PC-3 (cell line): ENCODE measurements at regions not wholly inside any gene's neighbourhood (a gene's known extent, or its start where the extent isn't known, plus 50 kb on each side); places are given as distances from the start of the nearest gene placed in this dataset.

ENCODE experiments used
- ATAC-seq: fragments of 200-7000 bp; cut with Tn5 transposase; 2 replicates; pipeline ENCODE4 v1.9.1; 2020; ENCODE audit warnings: mild to moderate bottlenecking, moderate library complexity
- BruUV-seq: library from RNA; stranded (reverse); fragments of 400-500 nt; replicated peaks from 2 replicates; lab custom pipeline; 2021; lab: Mats Ljungman, UMichigan
- CTCF ChIA-PET: fragments of 300-600 bp; sonication (Branson Sonifier 250); formaldehyde crosslinking; loops from one replicate; lab custom pipeline; 2022; ENCODE audit warnings: antibody characterized with exemption; lab: Charles Lee
- POLR2A ChIA-PET: fragments of 300-600 bp; sonication (Branson Sonifier 250); formaldehyde crosslinking; loops from one replicate; lab custom pipeline; 2022; ENCODE audit warnings: antibody characterized with exemption; ENCODE audit not compliant: unreplicated experiment; lab: Charles Lee
- DNase-seq: peaks from one replicate; pipeline ENCODE4 v3.0.0-alpha.2; 2015
- H2AFZ ChIP-seq: fragments of 300-600 bp; sonication (generic); 2 replicates; pipeline ENCODE4 v1.6.0; 2016; ENCODE audit warnings: antibody characterized with exemption, low read length
- H3F3A ChIP-seq: fragments of 300-600 bp; sonication (generic); one replicate; pipeline ENCODE4 v1.6.0; 2017; ENCODE audit warnings: antibody characterized with exemption, low read length, control low read depth, mild to moderate bottlenecking; ENCODE audit not compliant: unreplicated experiment
- H3K27ac ChIP-seq: fragments of 300-600 bp; sonication (generic); 2 replicates; pipeline ENCODE4 v1.5.1; 2016; ENCODE audit warnings: mild to moderate bottlenecking, low read length
- H3K27me3 ChIP-seq: fragments of 300-600 bp; sonication (generic); 2 replicates; pipeline ENCODE4 v1.6.1; 2016; ENCODE audit warnings: low read length, mixed read lengths
- H3K36me3 ChIP-seq: fragments of 300-600 bp; sonication (generic); 2 replicates; pipeline ENCODE4 v1.6.1; 2016; ENCODE audit warnings: low read depth, mixed run types, low read length, mixed read lengths
- H3K4me1 ChIP-seq: fragments of 300-600 bp; sonication (generic); 2 replicates; pipeline ENCODE4 v1.5.1; 2016; ENCODE audit warnings: low read length; ENCODE audit not compliant: insufficient read depth
- H3K4me2 ChIP-seq: fragments of 300-600 bp; sonication (generic); 2 replicates; pipeline ENCODE4 v1.6.0; 2016; ENCODE audit warnings: low read length
- H3K4me3 ChIP-seq: fragments of 300-600 bp; sonication (generic); 2 replicates; pipeline ENCODE4 v1.5.1; 2016; ENCODE audit warnings: mild to moderate bottlenecking, low read length, mixed read lengths
- H3K79me2 ChIP-seq: fragments of 300-600 bp; sonication (generic); 2 replicates; pipeline ENCODE4 v1.6.1; 2017; ENCODE audit warnings: low read length, mixed read lengths
- H3K9ac ChIP-seq: fragments of 300-600 bp; sonication (generic); 2 replicates; pipeline ENCODE4 v1.6.0; 2016; ENCODE audit warnings: mild to moderate bottlenecking, low read length
- H3K9me2 ChIP-seq: fragments of 300-600 bp; sonication (generic); replicated peaks from 2 replicates; pipeline ENCODE4 v1.6.1; 2016; ENCODE audit warnings: mixed run types, low read length, mixed read lengths
- H3K9me3 ChIP-seq: fragments of 300-600 bp; sonication (generic); 2 replicates; pipeline ENCODE4 v1.6.1; 2016; ENCODE audit warnings: low read length, mixed read lengths
- H4K20me1 ChIP-seq: fragments of 300-600 bp; sonication (generic); 2 replicates; pipeline ENCODE4 v1.6.1; 2016; ENCODE audit warnings: low read length, mixed read lengths
- EZH2 ChIP-seq: fragments of 300-600 bp; sonication (generic); IDR thresholded peaks from one replicate; pipeline ENCODE4 v1.6.1; 2017; ENCODE audit warnings: antibody characterized with exemption, mild to moderate bottlenecking, low read length; ENCODE audit not compliant: unreplicated experiment
- EZH2phosphoT487 ChIP-seq: fragments of 300-600 bp; sonication (generic); IDR thresholded peaks from 2 replicates; pipeline ENCODE4 v1.6.1; 2018; ENCODE audit warnings: mild to moderate bottlenecking, antibody characterized with exemption, low read length, borderline replicate concordance
- intact Hi-C: fragments of 100-400 bp; cut with micrococcal nuclease; formaldehyde crosslinking; loops from 2 replicates; pipeline ENCODE4 v1.9.0; 2023
- TF ChIP-seq, protein P1 (sequence below): fragments of 300-600 bp; sonication (generic); conservative IDR thresholded peaks from 2 replicates; pipeline ENCODE4 v1.5.1; 2017; ENCODE audit warnings: antibody characterized with exemption, low read depth, mild to moderate bottlenecking, low read length

DNA sequence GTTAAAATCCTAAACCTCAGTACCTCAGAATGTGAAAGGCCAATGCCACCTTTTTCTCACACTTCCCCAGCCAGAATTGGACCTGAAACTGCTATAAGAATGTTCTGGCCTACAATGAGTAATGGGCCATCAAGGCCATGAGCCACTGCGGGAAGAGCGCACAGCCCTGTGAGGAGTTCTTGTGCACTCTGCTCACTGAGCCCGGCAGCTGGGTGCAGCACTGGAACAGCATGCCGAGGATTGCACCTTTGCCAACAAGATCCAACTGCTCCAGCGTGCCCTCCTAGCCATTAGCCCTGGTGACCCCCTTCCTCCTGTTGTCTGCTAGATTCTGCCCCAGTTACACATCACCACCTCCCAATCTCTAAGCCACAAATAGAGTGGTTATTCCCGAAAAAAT, 758.1 kb downstream of the PRELID2 start:
- intact Hi-C loops = no loop called here

DNA sequence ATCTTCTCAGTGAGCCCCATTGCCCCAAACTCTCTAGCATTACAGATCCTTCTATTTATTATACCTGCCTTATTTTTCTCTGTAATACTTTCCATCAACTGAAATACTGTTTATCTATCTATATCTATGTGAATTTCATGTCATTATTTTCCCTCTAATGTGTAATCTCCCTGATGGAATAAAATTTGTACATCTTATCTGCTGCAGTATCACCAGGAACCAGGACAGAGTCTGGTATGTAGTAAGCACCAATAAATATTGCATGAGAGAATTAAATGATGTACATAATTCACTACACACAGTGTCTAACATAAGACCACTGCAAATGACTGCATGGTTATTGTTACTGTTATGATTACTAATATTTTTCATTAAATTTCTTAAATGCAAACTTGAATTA, 759.1 kb downstream of the PRELID2 start:
- Histone ChIP-seq H4K20me1 (no peaks in the 10 kb centered on the region), H3K4me3 (no peak overlapping the region), H3K9ac (no peak overlapping the region), H3K79me2 (no peaks in the 10 kb centered on the region), H3K4me1 (no peaks in the 10 kb centered on the region), H3K9me2 (no peaks in the 10 kb centered on the region), H3K27me3 (no peaks in the 10 kb centered on the region), H3K9me3 (no peaks in the 10 kb centered on the region), H3F3A (no peaks in the 10 kb centered on the region), H2AFZ (no peak overlapping the region), H3K36me3 (no peaks in the 10 kb centered on the region), H3K4me2 (no peak overlapping the region), H3K27ac (no peak overlapping the region)
- DNase-seq = no peak
- intact Hi-C loops = no loop called here
- ChIA-PET CTCF (no interaction called here), POLR2A (no interaction called here)
- ATAC-seq = no peak
- TF ChIP-seq EZH2phosphoT487 (no peak), EZH2 (no peak)
- TF ChIP-seq, protein P1, sequence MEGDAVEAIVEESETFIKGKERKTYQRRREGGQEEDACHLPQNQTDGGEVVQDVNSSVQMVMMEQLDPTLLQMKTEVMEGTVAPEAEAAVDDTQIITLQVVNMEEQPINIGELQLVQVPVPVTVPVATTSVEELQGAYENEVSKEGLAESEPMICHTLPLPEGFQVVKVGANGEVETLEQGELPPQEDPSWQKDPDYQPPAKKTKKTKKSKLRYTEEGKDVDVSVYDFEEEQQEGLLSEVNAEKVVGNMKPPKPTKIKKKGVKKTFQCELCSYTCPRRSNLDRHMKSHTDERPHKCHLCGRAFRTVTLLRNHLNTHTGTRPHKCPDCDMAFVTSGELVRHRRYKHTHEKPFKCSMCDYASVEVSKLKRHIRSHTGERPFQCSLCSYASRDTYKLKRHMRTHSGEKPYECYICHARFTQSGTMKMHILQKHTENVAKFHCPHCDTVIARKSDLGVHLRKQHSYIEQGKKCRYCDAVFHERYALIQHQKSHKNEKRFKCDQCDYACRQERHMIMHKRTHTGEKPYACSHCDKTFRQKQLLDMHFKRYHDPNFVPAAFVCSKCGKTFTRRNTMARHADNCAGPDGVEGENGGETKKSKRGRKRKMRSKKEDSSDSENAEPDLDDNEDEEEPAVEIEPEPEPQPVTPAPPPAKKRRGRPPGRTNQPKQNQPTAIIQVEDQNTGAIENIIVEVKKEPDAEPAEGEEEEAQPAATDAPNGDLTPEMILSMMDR = no peak
- BruUV-seq = no TSS peak

More for the DNA sequence above, 758.1 kb downstream of the PRELID2 start:
- ATAC-seq = no peak
- BruUV-seq = no TSS peak
- H3K4me1 ChIP-seq = no peaks in the 10 kb centered on the region
- no peaks in the 10 kb centered on the region for H4K20me1 ChIP-seq
- no peaks in the 10 kb centered on the region for H3K79me2 ChIP-seq
- H3K9me3 ChIP-seq = no peaks in the 10 kb centered on the region
- no peaks in the 10 kb centered on the region for H3K9me2 ChIP-seq
- H3K27ac ChIP-seq = no peak overlapping the region
- DNase-seq = no peak
- H3F3A ChIP-seq = no peaks in the 10 kb centered on the region
- no peak overlapping the region for H3K9ac ChIP-seq
- no peak overlapping the region for H3K4me2 ChIP-seq
- CTCF ChIA-PET = no interaction called here
- H2AFZ ChIP-seq = no peak overlapping the region
- POLR2A ChIA-PET = no interaction called here
- H3K36me3 ChIP-seq = no peaks in the 10 kb centered on the region
- no peak for TF ChIP-seq EZH2phosphoT487
- H3K4me3 ChIP-seq = no peak overlapping the region
- H3K27me3 ChIP-seq = no peaks in the 10 kb centered on the region

DNA sequence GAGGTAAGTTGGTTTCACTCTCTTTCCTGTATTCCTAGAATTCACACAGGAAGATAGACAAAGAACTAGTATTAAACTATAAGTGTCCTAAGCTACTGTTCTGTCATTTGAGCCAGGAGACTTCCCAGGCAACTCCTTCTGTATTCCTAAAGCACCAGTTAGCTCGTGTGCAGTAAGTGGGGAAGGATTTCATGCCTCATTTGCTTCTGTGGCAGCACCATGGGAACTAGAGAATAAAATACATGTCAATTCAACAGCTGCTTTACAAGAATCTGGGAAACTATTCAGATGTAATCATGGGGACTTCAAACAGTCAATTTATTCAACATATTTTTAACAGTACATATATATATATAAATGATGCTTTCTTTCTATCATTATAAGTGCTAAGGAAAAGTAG, 762.3 kb downstream of the PRELID2 start:
- Histone ChIP-seq H3K4me2 (no peak overlapping the region), H3K27ac (no peak overlapping the region), H3K36me3 (no peaks in the 10 kb centered on the region), H3K9me2 (no peaks in the 10 kb centered on the region), H2AFZ (no peak overlapping the region), H3K4me3 (no peak overlapping the region), H3F3A (no peaks in the 10 kb centered on the region), H3K9me3 (no peaks in the 10 kb centered on the region), H3K9ac (no peak overlapping the region), H3K27me3 (no peaks in the 10 kb centered on the region), H3K79me2 (no peaks in the 10 kb centered on the region), H3K4me1 (no peaks in the 10 kb centered on the region), H4K20me1 (no peaks in the 10 kb centered on the region)
- DNase-seq (no peak), ATAC-seq (no peak)
- intact Hi-C loops = no loop called here
- TF ChIP-seq, protein P1 = no peak
- TF ChIP-seq EZH2 (no peak), EZH2phosphoT487 (no peak)
- ChIA-PET CTCF (no interaction called here), POLR2A (no interaction called here)
- no TSS peak for BruUV-seq
